PC-3 (cell line): ENCODE measurements at regions not wholly inside any gene's neighbourhood (a gene's known extent, or its start where the extent isn't known, plus 50 kb on each side); places are given as distances from the start of the nearest gene placed in this dataset.

Experiments used
- ATAC-seq: fragments of 200-7000 bp; cut with Tn5 transposase; 2 replicates; pipeline ENCODE4 v1.9.1; 2020; ENCODE audit warnings: mild to moderate bottlenecking, moderate library complexity
- BruUV-seq: library from RNA; stranded (reverse); fragments of 400-500 nt; replicated peaks from 2 replicates; lab custom pipeline; 2021; lab: Mats Ljungman, UMichigan
- CTCF ChIA-PET: fragments of 300-600 bp; sonication (Branson Sonifier 250); formaldehyde crosslinking; loops from one replicate; lab custom pipeline; 2022; ENCODE audit warnings: antibody characterized with exemption; lab: Charles Lee
- POLR2A ChIA-PET: fragments of 300-600 bp; sonication (Branson Sonifier 250); formaldehyde crosslinking; loops from one replicate; lab custom pipeline; 2022; ENCODE audit warnings: antibody characterized with exemption; ENCODE audit not compliant: unreplicated experiment; lab: Charles Lee
- DNase-seq: peaks from one replicate; pipeline ENCODE4 v3.0.0-alpha.2; 2015
- H2AFZ ChIP-seq: fragments of 300-600 bp; sonication (generic); 2 replicates; pipeline ENCODE4 v1.6.0; 2016; ENCODE audit warnings: antibody characterized with exemption, low read length
- H3F3A ChIP-seq: fragments of 300-600 bp; sonication (generic); one replicate; pipeline ENCODE4 v1.6.0; 2017; ENCODE audit warnings: antibody characterized with exemption, low read length, control low read depth, mild to moderate bottlenecking; ENCODE audit not compliant: unreplicated experiment
- H3K27ac ChIP-seq: fragments of 300-600 bp; sonication (generic); 2 replicates; pipeline ENCODE4 v1.5.1; 2016; ENCODE audit warnings: mild to moderate bottlenecking, low read length
- H3K27me3 ChIP-seq: fragments of 300-600 bp; sonication (generic); 2 replicates; pipeline ENCODE4 v1.6.1; 2016; ENCODE audit warnings: low read length, mixed read lengths
- H3K36me3 ChIP-seq: fragments of 300-600 bp; sonication (generic); 2 replicates; pipeline ENCODE4 v1.6.1; 2016; ENCODE audit warnings: low read depth, mixed run types, low read length, mixed read lengths
- H3K4me1 ChIP-seq: fragments of 300-600 bp; sonication (generic); 2 replicates; pipeline ENCODE4 v1.5.1; 2016; ENCODE audit warnings: low read length; ENCODE audit not compliant: insufficient read depth
- H3K4me2 ChIP-seq: fragments of 300-600 bp; sonication (generic); 2 replicates; pipeline ENCODE4 v1.6.0; 2016; ENCODE audit warnings: low read length
- H3K4me3 ChIP-seq: fragments of 300-600 bp; sonication (generic); 2 replicates; pipeline ENCODE4 v1.5.1; 2016; ENCODE audit warnings: mild to moderate bottlenecking, low read length, mixed read lengths
- H3K79me2 ChIP-seq: fragments of 300-600 bp; sonication (generic); 2 replicates; pipeline ENCODE4 v1.6.1; 2017; ENCODE audit warnings: low read length, mixed read lengths
- H3K9ac ChIP-seq: fragments of 300-600 bp; sonication (generic); 2 replicates; pipeline ENCODE4 v1.6.0; 2016; ENCODE audit warnings: mild to moderate bottlenecking, low read length
- H3K9me2 ChIP-seq: fragments of 300-600 bp; sonication (generic); replicated peaks from 2 replicates; pipeline ENCODE4 v1.6.1; 2016; ENCODE audit warnings: mixed run types, low read length, mixed read lengths
- H3K9me3 ChIP-seq: fragments of 300-600 bp; sonication (generic); 2 replicates; pipeline ENCODE4 v1.6.1; 2016; ENCODE audit warnings: low read length, mixed read lengths
- H4K20me1 ChIP-seq: fragments of 300-600 bp; sonication (generic); 2 replicates; pipeline ENCODE4 v1.6.1; 2016; ENCODE audit warnings: low read length, mixed read lengths
- EZH2 ChIP-seq: fragments of 300-600 bp; sonication (generic); IDR thresholded peaks from one replicate; pipeline ENCODE4 v1.6.1; 2017; ENCODE audit warnings: antibody characterized with exemption, mild to moderate bottlenecking, low read length; ENCODE audit not compliant: unreplicated experiment
- EZH2phosphoT487 ChIP-seq: fragments of 300-600 bp; sonication (generic); IDR thresholded peaks from 2 replicates; pipeline ENCODE4 v1.6.1; 2018; ENCODE audit warnings: mild to moderate bottlenecking, antibody characterized with exemption, low read length, borderline replicate concordance
- intact Hi-C: fragments of 100-400 bp; cut with micrococcal nuclease; formaldehyde crosslinking; loops from 2 replicates; pipeline ENCODE4 v1.9.0; 2023
- TF ChIP-seq, protein P1 (sequence below): fragments of 300-600 bp; sonication (generic); conservative IDR thresholded peaks from 2 replicates; pipeline ENCODE4 v1.5.1; 2017; ENCODE audit warnings: antibody characterized with exemption, low read depth, mild to moderate bottlenecking, low read length

- no peak for ATAC-seq
- intact Hi-C loops = no loop called here
Measured at GRCh38 chr7:16211402-16211925, 209.9 kb downstream of the CRPPA start.

DNA sequence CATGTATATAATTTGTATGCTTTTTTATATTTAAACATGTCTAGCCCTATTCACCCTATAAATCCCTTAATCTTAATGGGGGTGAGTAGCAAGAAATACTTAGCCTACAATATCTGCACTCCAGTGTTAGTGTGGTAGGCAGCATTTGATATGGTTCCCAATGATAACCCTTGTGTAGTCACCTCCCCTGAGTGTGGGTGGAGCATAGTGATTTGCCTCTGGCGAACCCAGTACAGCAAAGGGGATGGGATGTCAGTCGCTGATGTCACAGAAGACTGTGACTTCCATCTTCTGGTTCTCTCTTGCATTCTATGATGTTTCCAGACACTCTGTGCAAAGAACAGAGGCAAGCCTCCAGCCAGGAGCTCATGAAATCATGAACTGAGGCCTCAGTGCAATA lies 211.2 kb downstream of the CRPPA start:
- no peaks in the 10 kb centered on the region for H3F3A ChIP-seq
- H4K20me1 ChIP-seq = no peaks in the 10 kb centered on the region
- intact Hi-C loops = no loop called here
- no peaks in the 10 kb centered on the region for H3K9me2 ChIP-seq
- POLR2A ChIA-PET = no interaction called here
- no peaks in the 10 kb centered on the region for H3K9me3 ChIP-seq
- H3K9ac ChIP-seq = no peak overlapping the region
- H3K79me2 ChIP-seq = no peaks in the 10 kb centered on the region
- CTCF ChIA-PET = no interaction called here
- ATAC-seq = no peak
- no peak overlapping the region for H3K4me3 ChIP-seq
- H3K4me1 ChIP-seq = no peaks in the 10 kb centered on the region
- no peaks in the 10 kb centered on the region for H3K27me3 ChIP-seq
- no peak for DNase-seq
- no peak overlapping the region for H3K27ac ChIP-seq
- H3K36me3 ChIP-seq = no peaks in the 10 kb centered on the region
- TF ChIP-seq, protein P1, sequence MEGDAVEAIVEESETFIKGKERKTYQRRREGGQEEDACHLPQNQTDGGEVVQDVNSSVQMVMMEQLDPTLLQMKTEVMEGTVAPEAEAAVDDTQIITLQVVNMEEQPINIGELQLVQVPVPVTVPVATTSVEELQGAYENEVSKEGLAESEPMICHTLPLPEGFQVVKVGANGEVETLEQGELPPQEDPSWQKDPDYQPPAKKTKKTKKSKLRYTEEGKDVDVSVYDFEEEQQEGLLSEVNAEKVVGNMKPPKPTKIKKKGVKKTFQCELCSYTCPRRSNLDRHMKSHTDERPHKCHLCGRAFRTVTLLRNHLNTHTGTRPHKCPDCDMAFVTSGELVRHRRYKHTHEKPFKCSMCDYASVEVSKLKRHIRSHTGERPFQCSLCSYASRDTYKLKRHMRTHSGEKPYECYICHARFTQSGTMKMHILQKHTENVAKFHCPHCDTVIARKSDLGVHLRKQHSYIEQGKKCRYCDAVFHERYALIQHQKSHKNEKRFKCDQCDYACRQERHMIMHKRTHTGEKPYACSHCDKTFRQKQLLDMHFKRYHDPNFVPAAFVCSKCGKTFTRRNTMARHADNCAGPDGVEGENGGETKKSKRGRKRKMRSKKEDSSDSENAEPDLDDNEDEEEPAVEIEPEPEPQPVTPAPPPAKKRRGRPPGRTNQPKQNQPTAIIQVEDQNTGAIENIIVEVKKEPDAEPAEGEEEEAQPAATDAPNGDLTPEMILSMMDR = no peak
- no peak for TF ChIP-seq EZH2phosphoT487
- no peak for TF ChIP-seq EZH2
- BruUV-seq = no TSS peak
- H2AFZ ChIP-seq = no peak overlapping the region
- no peak overlapping the region for H3K4me2 ChIP-seq

More at GRCh38 chr7:16211402-16211925, 209.9 kb downstream of the CRPPA start:
- no peak for TF ChIP-seq EZH2phosphoT487
- no peaks in the 10 kb centered on the region for H3K36me3 ChIP-seq
- no peak overlapping the region for H2AFZ ChIP-seq
- H4K20me1 ChIP-seq = no peaks in the 10 kb centered on the region
- H3K9ac ChIP-seq = no peak overlapping the region
- H3K9me3 ChIP-seq = no peaks in the 10 kb centered on the region
- CTCF ChIA-PET = no interaction called here
- H3K4me1 ChIP-seq = no peaks in the 10 kb centered on the region
- H3K27ac ChIP-seq = no peak overlapping the region
- H3K4me3 ChIP-seq = no peak overlapping the region
- DNase-seq = no peak
- no peaks in the 10 kb centered on the region for H3K9me2 ChIP-seq
- no TSS peak for BruUV-seq
- H3K4me2 ChIP-seq = no peak overlapping the region
- H3F3A ChIP-seq = no peaks in the 10 kb centered on the region
- POLR2A ChIA-PET = interaction anchor here (0.7 kb wide), 1 partner anchor 91 kb away, joined by 3 read pairs; no protein-coding TSS in a partner anchor
- H3K27me3 ChIP-seq = no peaks in the 10 kb centered on the region
- H3K79me2 ChIP-seq = no peaks in the 10 kb centered on the region

DNA sequence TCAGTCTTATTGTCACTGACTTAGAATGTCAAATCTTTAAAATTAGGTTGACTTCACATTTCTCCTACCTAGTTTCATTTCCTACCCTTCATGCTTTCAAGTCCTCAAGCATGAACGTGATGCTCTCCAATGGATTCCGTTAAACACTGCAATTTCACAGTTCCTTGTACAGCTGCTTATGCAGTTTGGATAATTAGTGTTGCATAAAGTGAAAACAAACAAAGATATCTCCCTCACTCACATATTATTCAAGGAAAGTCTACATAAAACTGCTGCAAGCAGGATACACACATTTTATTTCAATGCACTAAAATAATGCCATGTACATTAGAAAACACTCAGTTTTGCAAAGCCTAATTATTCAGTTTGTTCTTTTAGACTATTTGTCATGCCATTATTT lies 214.0 kb downstream of the CRPPA start:
- CTCF ChIA-PET = no interaction called here
- BruUV-seq = no TSS peak

More for the DNA sequence above, 214.0 kb downstream of the CRPPA start:
- ATAC-seq (no peak), DNase-seq (no peak)
- H3K27ac ChIP-seq = no peak overlapping the region
- no peaks in the 10 kb centered on the region for H3K79me2 ChIP-seq
- TF ChIP-seq, protein P1 = no peak
- TF ChIP-seq EZH2phosphoT487 = no peak
- TF ChIP-seq EZH2 = no peak
- H4K20me1 ChIP-seq = no peaks in the 10 kb centered on the region
- H3K36me3 ChIP-seq = no peaks in the 10 kb centered on the region
- H3K9ac ChIP-seq = no peak overlapping the region
- intact Hi-C loops = no loop called here
- H3K27me3 ChIP-seq = no peaks in the 10 kb centered on the region
- H3K4me2 ChIP-seq = no peak overlapping the region
- H3K4me3 ChIP-seq = no peak overlapping the region
- peaks cover 8% of the 10 kb centered on the region; the same call in 1 of the 2 replicates for H3K4me1 ChIP-seq
- H3K9me2 ChIP-seq = no peaks in the 10 kb centered on the region
- POLR2A ChIA-PET = no interaction called here
- H3F3A ChIP-seq = no peaks in the 10 kb centered on the region
- H2AFZ ChIP-seq = no peak overlapping the region
- no peaks in the 10 kb centered on the region for H3K9me3 ChIP-seq
